ENCODE measurements at regions not wholly inside any gene's neighbourhood (a gene's known extent, or its start where the extent isn't known, plus 50 kb on each side); places are given as distances from the start of the nearest gene placed in this dataset.

DNA sequence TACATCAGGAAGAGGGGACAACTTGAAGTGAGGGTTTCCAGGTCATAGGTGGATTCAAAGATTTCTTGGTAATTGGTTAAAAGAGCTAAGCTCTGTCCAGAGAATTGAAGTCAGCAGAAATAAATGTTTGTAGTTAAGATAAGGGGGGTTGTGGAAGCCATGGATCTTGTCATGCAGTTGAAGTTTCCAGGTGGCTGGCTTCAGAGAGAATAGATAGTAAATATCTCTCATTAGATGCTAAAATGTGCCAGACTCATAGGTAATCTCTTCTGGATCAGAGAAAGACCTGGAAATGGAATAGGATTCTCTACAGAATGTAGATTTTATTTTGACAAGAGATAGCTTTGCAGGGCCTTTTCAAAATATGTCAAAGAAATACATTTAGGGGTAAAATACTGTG lies 491.7 kb downstream of the PRR16 start:
- no peak for TF ChIP-seq ZNF600 (tag by site-specific recombination; IDR thresholded peaks at IDR 0.05)
- TF ChIP-seq SETDB1 (IDR thresholded peaks at IDR 0.05; ENCODE audit: insufficient read length, low read length), result no peak
- TF ChIP-seq ZNF133 (tag by site-specific recombination; IDR thresholded peaks at IDR 0.05), result no peak
- TF ChIP-seq ZNF843 (tag by site-specific recombination; IDR thresholded peaks at IDR 0.05), result no peak
- no peak for TF ChIP-seq ZNF707 (tag by site-specific recombination; IDR thresholded peaks at IDR 0.05)
- no peak for TF ChIP-seq ZNF354C (tag by site-specific recombination; IDR thresholded peaks at IDR 0.05; ENCODE audit: borderline replicate concordance, low read depth)
- TF ChIP-seq ZNF121 (tag by site-specific recombination; IDR thresholded peaks at IDR 0.05), result no peak
- no peak for TF ChIP-seq ZNF792 (tag by site-specific recombination; IDR thresholded peaks at IDR 0.05)
- TF ChIP-seq, protein P1, sequence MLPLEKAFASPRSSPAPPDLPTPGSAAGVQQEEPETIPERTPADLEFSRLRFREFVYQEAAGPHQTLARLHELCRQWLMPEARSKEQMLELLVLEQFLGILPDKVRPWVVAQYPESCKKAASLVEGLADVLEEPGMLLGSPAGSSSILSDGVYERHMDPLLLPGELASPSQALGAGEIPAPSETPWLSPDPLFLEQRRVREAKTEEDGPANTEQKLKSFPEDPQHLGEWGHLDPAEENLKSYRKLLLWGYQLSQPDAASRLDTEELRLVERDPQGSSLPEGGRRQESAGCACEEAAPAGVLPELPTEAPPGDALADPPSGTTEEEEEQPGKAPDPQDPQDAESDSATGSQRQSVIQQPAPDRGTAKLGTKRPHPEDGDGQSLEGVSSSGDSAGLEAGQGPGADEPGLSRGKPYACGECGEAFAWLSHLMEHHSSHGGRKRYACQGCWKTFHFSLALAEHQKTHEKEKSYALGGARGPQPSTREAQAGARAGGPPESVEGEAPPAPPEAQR (tag by site-specific recombination; IDR thresholded peaks at IDR 0.05), result no peak
- TF ChIP-seq ZEB2 (tag by site-specific recombination; IDR thresholded peaks at IDR 0.05), result no peak
- TF ChIP-seq, protein P2, sequence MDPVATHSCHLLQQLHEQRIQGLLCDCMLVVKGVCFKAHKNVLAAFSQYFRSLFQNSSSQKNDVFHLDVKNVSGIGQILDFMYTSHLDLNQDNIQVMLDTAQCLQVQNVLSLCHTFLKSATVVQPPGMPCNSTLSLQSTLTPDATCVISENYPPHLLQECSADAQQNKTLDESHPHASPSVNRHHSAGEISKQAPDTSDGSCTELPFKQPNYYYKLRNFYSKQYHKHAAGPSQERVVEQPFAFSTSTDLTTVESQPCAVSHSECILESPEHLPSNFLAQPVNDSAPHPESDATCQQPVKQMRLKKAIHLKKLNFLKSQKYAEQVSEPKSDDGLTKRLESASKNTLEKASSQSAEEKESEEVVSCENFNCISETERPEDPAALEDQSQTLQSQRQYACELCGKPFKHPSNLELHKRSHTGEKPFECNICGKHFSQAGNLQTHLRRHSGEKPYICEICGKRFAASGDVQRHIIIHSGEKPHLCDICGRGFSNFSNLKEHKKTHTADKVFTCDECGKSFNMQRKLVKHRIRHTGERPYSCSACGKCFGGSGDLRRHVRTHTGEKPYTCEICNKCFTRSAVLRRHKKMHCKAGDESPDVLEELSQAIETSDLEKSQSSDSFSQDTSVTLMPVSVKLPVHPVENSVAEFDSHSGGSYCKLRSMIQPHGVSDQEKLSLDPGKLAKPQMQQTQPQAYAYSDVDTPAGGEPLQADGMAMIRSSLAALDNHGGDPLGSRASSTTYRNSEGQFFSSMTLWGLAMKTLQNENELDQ (tag by site-specific recombination; IDR thresholded peaks at IDR 0.05; ENCODE audit: low read depth), result no peak
- no peak for TF ChIP-seq ZNF658 (tag by site-specific recombination; IDR thresholded peaks at IDR 0.05)
- TF ChIP-seq ZNF155 (tag by site-specific recombination; IDR thresholded peaks at IDR 0.05), result no peak
- no peak for TF ChIP-seq WT1 (tag by site-specific recombination; IDR thresholded peaks at IDR 0.05)
- TF ChIP-seq, protein P3, sequence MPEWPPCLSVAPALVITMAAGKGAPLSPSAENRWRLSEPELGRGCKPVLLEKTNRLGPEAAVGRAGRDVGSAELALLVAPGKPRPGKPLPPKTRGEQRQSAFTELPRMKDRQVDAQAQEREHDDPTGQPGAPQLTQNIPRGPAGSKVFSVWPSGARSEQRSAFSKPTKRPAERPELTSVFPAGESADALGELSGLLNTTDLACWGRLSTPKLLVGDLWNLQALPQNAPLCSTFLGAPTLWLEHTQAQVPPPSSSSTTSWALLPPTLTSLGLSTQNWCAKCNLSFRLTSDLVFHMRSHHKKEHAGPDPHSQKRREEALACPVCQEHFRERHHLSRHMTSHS (tag by site-specific recombination; IDR thresholded peaks at IDR 0.05), result no peak
- TF ChIP-seq OVOL3 (tag by site-specific recombination; IDR thresholded peaks at IDR 0.05), result no peak
- H3K36me3 ChIP-seq (ENCODE audit: control insufficient read depth in 2 of 2, insufficient read depth in 1 of 2, low read length in 2 of 2), result no peaks in the 10 kb centered on the region
- ChIA-PET POLR2A (no interaction called here), CTCF (no interaction called here)
- no peak overlapping the region for H3K27ac ChIP-seq (ENCODE audit: extremely low read depth, low read depth, low read length)
- H3K9me3 ChIP-seq (ENCODE audit: control insufficient read depth, insufficient read depth, low read depth, low read length), result no peaks in the 10 kb centered on the region
- H3K4me3 ChIP-seq (ENCODE audit: low read depth, low read length), result no peak overlapping the region
- H3K4me1 ChIP-seq (ENCODE audit: control insufficient read depth, insufficient read depth, low read length), result no peaks in the 10 kb centered on the region

DNA sequence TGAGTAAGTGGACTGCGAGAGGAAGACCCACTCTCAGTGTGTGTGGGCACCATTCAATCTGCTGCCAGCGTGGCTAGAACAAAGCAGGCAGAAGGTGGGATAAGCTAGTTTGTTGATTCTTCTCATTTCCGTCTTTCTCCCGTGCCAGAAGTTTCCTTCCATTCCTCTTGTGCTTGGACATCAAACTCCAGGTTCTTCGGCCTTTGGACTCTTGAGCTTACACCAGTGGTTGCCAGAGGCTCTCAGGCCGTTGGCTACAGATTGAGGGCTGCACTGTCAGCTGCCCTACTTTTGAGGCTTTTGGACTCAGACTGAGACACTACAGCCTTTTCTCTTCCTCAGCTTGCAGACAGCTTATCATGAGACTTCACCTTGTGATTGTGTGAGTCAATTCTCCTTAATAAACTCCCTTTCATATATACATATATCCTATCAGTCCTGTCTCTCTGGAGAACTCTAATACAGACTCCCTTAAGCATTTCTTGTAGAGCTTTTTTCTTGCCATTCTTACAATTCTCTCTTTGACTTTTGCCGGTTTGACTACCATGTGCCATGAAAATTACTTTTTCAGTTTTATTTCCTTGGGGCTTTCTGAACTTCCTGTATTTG lies 494.9 kb downstream of the PRR16 start:
- CTCF ChIA-PET, result no interaction called here
- POLR2A ChIA-PET, result no interaction called here
- Histone ChIP-seq H3K4me3 (ENCODE audit: low read depth, low read length) (no peak overlapping the region), H3K4me1 (ENCODE audit: control insufficient read depth, insufficient read depth, low read length) (no peaks in the 10 kb centered on the region), H3K9me3 (ENCODE audit: control insufficient read depth, insufficient read depth, low read depth, low read length) (no peaks in the 10 kb centered on the region), H3K36me3 (ENCODE audit: control insufficient read depth in 2 of 2, insufficient read depth in 1 of 2, low read length in 2 of 2) (no peaks in the 10 kb centered on the region), H3K27ac (ENCODE audit: extremely low read depth, low read depth, low read length) (no peak overlapping the region)
- TF ChIP-seq ZBTB1 (tag by site-specific recombination; IDR thresholded peaks at IDR 0.05), result no peak
- TF ChIP-seq, protein P4, sequence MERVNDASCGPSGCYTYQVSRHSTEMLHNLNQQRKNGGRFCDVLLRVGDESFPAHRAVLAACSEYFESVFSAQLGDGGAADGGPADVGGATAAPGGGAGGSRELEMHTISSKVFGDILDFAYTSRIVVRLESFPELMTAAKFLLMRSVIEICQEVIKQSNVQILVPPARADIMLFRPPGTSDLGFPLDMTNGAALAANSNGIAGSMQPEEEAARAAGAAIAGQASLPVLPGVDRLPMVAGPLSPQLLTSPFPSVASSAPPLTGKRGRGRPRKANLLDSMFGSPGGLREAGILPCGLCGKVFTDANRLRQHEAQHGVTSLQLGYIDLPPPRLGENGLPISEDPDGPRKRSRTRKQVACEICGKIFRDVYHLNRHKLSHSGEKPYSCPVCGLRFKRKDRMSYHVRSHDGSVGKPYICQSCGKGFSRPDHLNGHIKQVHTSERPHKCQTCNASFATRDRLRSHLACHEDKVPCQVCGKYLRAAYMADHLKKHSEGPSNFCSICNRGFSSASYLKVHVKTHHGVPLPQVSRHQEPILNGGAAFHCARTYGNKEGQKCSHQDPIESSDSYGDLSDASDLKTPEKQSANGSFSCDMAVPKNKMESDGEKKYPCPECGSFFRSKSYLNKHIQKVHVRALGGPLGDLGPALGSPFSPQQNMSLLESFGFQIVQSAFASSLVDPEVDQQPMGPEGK (tag by site-specific recombination; IDR thresholded peaks at IDR 0.05), result no peak
- no peak for TF ChIP-seq FEZF1 (tag by site-specific recombination; IDR thresholded peaks at IDR 0.05)
- no peak for TF ChIP-seq HOXD13 (CRISPR knock-in tag; IDR thresholded peaks at IDR 0.05; ENCODE audit: borderline replicate concordance)
